ENCODE measurements at regions not wholly inside any gene's neighbourhood (a gene's known extent, or its start where the extent isn't known, plus 50 kb on each side); places are given as distances from the start of the nearest gene placed in this dataset.
"Not testable (repeated sequence)": the region's sequence is repeated elsewhere in the genome, so short reads cannot be mapped to it uniquely, and the experiment has no call there.

GRCh38 chr15:95761501-95762165 is 568.9 kb upstream of the NR2F2 start:
- no peak for DNase-seq (ENCODE audit: low read depth)

GRCh38 chr15:95763426-95763825 is 567.1 kb upstream of the NR2F2 start:
- DNase-seq (ENCODE audit: low read depth): no peak

GRCh38 chr15:95765161-95765560 is 565.3 kb upstream of the NR2F2 start:
- DNase-seq (ENCODE audit: low read depth): no peak

DNA sequence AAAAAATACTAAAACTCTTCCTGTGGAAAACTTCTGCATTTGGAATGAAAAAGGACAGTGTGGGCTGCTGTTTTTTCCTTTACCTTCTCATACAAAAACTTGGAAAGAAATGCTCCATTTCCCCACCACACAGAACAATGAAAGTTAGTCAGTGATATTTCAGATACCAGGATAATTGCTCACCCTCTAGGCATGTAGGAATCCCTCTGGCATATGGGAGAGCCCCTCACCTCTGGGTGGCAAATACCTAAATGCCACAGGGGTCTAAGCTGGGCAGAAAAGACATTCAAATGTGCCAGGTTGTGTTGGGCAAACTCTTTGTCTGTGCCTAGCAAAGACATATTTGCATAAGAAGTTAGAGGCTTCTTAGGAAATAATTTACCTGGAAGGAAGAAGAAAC is 560.3 kb upstream of the NR2F2 start:
- no peak for DNase-seq (ENCODE audit: low read depth)

DNA sequence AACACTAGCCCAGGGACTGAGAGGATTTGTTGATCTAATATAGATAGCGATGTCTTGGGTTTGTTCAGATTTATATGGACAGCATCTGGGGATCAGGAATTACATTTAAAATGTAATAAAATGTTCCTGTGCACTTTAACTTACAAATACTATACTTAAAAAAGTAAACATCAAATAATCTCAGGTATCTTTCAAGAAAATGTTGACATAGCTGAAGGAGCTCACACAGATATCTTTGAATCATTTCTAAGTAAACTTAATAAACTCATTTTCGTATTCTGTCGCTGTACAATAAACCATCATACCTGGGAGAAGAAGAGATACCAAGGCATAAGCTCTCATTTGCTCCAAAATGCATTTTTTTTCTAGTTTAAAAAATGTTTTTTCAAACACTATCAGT is 557.5 kb upstream of the NR2F2 start:
- DNase-seq (ENCODE audit: low read depth): no peak

DNA sequence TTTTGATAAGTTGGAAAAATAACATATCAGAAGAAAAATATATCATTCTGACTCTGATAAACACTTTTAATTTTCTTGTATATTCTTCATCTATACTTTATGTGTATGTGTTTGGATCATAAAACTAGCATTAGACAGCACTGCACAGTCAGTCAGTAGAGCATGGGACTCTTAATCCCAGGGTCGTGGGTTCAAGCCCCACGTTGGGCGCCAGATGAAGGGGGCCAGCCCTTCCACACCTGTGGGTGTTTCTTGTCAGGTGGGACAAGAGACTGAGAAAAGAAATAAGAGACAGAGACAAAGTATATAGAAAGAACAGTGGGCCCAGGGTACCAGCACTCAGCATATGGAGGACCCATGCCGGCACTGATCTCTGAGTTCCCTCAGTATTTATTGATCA is 546.0 kb upstream of the NR2F2 start:
- no peak for DNase-seq (ENCODE audit: low read depth)

- not testable (repeated sequence) for DNase-seq (ENCODE audit: low read depth)
Measured at GRCh38 chr15:95785276-95785675, 545.2 kb upstream of the NR2F2 start.

- DNase-seq (ENCODE audit: low read depth): no peak
Measured at GRCh38 chr15:95793231-95793630, 537.3 kb upstream of the NR2F2 start.

- DNase-seq (ENCODE audit: low read depth): no peak
Measured at GRCh38 chr15:95795386-95795785, 535.1 kb upstream of the NR2F2 start.

DNA sequence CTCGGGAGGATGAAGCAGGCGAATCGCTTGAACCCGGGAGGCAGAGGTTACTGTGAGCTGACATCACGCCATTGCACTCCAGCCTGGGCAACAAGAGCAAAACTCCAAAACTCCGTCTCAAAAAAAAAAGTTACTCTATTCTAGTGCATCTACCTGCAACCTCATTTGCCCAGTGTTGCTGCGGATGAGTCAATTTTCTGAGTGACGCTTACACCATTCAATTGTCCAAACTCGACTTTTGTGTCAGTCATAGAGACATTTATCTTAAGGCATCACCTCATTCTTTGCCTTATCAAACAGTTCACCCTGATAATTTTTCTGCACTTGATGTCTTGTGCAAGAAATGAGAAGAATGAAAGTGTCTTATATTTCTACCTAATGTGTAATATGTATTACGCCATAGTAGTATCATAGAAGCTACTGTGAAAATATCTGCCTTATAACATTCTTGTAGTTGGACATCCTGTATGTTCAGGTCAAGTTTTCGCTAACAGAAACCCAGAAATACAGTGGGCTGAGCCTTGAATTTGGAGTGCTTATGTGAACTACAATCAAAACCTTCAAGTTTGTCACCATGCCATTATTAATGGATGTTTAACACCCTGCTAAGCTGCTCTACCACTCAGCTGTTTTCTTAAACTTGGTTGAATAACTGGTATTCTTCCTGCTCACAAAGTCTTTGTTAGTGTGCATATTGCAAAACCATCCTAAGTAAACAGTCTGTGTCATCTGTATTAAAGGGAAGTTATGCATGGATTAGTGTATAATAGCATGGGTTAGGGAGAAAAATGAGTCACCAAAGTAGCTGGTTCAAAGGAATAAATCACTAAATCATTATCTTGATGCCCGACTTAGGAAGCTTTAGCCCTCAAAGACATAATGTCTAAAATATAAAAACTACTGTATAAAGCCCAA is 531.0 kb upstream of the NR2F2 start:
- no peak for DNase-seq (ENCODE audit: low read depth)

DNA sequence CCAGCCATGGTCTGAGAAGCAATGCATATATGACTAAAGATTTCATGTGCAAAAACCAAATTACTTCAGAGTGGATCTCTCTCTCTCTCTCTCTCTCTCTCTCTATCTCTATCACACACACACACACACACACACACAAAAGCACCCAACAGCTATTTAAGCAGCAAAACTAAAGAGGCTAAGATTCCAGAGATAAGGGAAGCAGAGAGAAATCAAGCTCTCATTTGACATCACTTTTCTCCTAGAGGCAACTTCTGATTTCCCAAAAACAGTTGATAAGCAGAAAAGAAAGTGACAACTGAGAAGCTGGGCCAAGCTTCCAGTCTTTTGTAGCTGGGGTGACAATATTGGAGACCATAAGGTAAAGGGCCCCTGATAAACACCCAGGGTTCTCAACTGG is 526.0 kb upstream of the NR2F2 start:
- DNase-seq (ENCODE audit: low read depth): no peak

DNA sequence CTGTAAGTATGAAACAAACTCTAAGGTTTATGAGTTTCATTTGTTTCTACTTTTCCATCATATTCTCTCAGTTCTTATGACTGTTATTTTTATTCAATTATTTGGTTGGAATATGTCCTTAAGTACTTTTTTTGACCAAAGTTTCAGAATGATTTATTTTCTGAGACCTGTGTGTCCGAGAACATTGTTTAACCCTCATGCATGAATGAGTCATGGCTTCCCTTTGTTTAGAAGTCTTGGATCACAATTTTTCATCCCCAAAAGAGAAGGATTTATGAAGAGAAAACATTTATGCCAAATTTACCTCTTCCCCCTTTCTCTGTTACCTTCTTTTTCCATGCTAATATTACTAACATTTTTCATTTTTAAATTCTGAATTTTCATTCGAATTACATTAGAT is 518.0 kb upstream of the NR2F2 start:
- no peak for DNase-seq (ENCODE audit: low read depth)

DNA sequence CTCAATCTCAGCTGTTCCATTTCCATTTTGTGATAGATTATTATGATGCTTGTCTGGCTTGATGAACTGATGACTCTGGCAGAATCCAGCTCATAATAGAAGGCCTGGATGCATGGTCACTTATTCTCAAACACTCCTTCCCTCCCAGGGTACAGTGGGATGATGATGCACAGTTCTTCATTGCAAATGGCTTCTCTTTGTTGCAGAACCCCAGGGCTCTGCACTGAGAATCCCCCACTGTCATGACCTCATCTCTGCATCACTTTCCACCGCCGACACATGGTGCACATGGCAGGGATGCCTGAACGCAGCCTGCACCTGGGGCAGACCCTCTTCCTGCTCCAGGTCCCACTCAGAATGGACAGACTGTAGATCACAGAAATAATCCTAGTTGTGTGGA is 515.6 kb upstream of the NR2F2 start:
- no peak for DNase-seq (ENCODE audit: low read depth)

DNA sequence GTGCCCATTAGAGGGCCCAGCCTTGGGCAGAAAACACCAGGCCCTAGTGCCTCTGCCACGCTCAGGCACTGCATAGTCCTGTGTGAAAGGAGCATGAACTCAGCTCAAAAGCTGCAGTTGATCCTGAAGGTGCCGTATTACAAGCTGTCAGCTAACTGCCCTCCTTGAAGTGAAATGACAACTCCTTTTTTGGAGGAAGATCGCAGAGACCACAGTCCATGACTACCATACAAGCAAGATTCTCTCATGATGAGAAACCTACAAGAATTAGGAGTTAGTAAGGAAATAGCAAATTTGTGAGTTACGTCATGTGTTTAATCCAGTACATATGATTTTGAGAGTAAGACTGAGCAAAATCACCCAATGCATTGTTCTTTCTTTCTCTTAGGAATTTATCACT is 513.9 kb upstream of the NR2F2 start:
- DNase-seq (ENCODE audit: low read depth): no peak

DNA sequence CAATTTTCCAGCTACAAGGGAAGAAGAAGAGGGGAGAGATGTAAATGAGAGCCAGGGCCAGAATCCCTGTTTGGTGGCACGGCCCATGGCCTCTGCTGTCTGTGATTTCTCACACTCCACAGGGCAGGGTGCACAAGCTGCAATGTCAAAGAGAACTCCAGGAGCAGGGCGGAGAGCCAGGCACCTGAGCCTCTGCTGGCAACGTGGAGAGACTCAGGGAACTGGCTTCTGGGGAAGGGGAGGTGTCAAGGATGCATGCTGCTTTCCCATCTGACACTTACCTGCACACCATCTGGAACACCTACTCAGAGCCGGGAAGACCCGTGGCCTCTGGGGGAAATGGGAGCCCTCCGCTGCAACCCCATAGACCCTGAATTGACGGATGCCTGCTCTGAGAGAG is 507.5 kb upstream of the NR2F2 start:
- DNase-seq (ENCODE audit: low read depth): no peak

- DNase-seq (ENCODE audit: low read depth): no peak
Measured at GRCh38 chr15:95825208-95825607, 505.3 kb upstream of the NR2F2 start.

DNA sequence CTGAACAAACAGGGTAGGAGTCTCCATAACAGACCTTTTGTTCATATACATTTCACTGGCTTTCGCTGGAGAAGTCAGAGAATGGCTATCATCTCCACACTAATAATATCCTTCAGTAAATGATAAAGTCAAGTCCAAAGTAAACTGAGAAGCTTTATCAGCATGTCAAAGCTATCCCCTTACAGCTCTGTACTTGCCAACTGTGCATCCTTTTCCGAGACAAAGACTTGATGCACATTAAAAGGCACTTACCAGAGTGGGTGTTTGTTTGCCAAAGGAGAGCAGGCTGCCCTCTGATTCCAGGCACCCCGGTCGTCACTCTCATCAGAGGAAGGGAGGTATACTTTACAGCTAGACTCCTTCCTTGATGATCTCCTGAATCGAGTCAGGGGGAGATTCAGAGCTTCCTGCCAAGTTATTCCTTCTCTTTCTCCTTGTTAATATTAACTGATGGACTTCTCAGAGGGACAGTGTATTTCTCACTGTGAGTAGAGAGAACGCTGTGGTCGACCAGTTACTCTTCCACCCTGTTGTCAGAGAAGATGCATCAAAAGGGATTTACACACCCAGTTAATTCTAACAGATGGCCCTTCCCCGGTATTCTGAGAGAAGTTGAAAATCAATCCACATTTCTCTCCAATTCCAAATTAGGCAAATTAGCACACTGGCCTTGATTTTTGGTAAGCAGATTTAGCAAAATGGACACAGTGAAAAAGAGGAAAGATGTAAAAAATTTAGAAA is 504.7 kb upstream of the NR2F2 start:
- DNase-seq (ENCODE audit: low read depth): no peak

DNA sequence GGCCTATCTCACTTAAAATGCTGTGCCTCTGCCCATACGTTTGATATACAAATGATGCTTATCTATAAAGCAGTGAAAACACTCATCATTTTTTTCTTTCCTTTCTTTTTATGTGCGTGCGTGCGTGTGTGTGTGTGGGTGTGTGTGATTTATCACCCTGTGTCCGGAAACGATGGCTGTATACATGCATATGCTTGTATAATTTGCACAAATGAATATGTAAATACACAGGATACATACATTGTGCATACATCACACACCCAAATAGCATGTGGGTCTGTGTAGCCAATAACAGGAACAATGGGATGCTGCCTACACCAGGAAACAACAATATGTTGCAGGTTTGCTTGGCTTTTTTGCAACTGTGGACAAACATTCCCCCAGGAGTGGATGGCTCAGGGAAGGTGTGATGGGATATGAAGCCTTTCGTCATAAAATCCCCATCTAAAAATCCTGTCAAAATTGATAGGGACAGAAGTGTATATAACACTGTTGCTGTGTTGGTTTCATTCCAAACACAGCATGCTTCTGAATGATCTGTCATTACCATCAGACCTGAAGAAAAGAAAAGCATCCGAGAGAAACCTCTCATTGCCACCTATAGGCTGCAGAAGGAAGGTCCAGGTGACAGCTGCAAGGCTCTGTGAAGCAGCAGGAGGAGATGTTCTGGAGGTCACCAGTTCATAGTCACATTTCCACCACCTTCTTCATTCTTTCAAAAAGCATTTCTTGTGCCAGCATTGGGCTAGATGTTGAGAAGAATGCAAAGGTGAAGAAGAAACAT is 503.9 kb upstream of the NR2F2 start:
- no peak for DNase-seq (ENCODE audit: low read depth)

- DNase-seq (ENCODE audit: low read depth): no peak
Measured at GRCh38 chr15:95829062-95829461, 501.4 kb upstream of the NR2F2 start.

- DNase-seq (ENCODE audit: low read depth): no peak
Measured at GRCh38 chr15:95830281-95830680, 500.2 kb upstream of the NR2F2 start.

DNA sequence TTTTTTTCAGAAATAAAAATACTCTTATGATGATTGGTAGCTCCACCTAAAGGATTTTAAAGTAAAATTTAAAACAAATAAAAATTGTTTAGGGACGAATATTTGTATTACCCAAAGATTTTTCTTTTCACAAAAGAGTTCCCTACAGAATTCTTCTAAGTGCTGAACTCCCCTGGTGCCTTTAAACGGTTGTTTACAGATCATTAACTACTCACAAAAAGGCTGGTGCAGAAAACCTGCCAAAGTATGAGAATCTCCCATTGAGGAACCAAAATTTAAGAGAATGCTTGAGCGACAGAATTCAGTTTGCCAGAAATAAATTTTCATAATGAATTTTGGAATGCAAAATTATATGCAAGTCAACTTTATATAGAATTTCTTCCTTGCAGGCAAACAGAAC is 497.8 kb upstream of the NR2F2 start:
- DNase-seq (ENCODE audit: low read depth): no peak
